Breast epithelium (tissue), 3 donors: ENCODE measurements at regions not wholly inside any gene's neighbourhood (a gene's known extent, or its start where the extent isn't known, plus 50 kb on each side); places are given as distances from the start of the nearest gene placed in this dataset.

ENCODE experiments used
- POLR2A ChIP-seq: fragments of 450-650 bp; IDR thresholded peaks from one replicate; pipeline ENCODE4 v1.6.1; 2016; ENCODE audit warnings: antibody characterized with exemption, mild to moderate bottlenecking, moderate library complexity
- POLR2AphosphoS5 ChIP-seq, 3 donors: sonication (generic); formaldehyde crosslinking; IDR thresholded peaks; one replicate each; pipeline ENCODE4 v1.6.1; 2017; ENCODE audit warnings: antibody characterized with exemption in 3 of 3
- TF ChIP-seq, protein P1 (sequence below), 3 donors: fragments of 450-650 bp; IDR thresholded peaks; one replicate each; pipeline ENCODE4 v1.5.1; 2016 to 2017; ENCODE audit warnings: antibody characterized with exemption in 3 of 3, mild to moderate bottlenecking in 3 of 3, moderate library complexity in 3 of 3

DNA sequence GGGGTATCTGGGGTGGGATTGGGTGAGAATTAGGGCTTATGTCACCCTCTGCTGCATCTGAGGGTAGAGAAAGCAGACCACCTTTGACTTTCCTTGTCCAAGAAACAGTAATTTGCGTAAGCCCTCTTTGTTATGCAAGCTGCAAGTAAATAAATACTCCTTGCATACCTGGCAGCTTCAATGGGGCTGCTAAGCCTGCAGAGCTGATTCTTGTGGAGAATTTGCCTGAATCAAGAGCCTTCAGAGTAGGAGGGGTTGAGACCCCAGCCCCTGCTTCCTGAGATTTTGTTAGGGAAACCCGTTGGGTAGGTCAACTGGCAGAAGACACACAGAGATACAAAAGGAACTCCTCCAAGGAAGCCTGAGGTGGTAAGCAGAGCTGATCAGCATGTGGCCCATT is 515.1 kb downstream of the DMAC1 start:
- TF ChIP-seq, protein P1, sequence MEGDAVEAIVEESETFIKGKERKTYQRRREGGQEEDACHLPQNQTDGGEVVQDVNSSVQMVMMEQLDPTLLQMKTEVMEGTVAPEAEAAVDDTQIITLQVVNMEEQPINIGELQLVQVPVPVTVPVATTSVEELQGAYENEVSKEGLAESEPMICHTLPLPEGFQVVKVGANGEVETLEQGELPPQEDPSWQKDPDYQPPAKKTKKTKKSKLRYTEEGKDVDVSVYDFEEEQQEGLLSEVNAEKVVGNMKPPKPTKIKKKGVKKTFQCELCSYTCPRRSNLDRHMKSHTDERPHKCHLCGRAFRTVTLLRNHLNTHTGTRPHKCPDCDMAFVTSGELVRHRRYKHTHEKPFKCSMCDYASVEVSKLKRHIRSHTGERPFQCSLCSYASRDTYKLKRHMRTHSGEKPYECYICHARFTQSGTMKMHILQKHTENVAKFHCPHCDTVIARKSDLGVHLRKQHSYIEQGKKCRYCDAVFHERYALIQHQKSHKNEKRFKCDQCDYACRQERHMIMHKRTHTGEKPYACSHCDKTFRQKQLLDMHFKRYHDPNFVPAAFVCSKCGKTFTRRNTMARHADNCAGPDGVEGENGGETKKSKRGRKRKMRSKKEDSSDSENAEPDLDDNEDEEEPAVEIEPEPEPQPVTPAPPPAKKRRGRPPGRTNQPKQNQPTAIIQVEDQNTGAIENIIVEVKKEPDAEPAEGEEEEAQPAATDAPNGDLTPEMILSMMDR (IDR thresholded peaks at IDR 0.05), result no peak
- TF ChIP-seq POLR2AphosphoS5 (IDR thresholded peaks at IDR 0.05), result no peak
- TF ChIP-seq POLR2A, result no peak
